Stimulated activated CD4-positive, alpha-beta T cell treated with anti-CD3 and anti-CD28 coated beads, Interleukin-4, amount 100 ng/mL, for 1 hour (primary cell): ENCODE measurements at regions not wholly inside any gene's neighbourhood (a gene's known extent, or its start where the extent isn't known, plus 50 kb on each side); places are given as distances from the start of the nearest gene placed in this dataset.

Experiments
- DNase-seq: peaks from one replicate; pipeline ENCODE4 v3.0.0-alpha.2; 2020

DNA sequence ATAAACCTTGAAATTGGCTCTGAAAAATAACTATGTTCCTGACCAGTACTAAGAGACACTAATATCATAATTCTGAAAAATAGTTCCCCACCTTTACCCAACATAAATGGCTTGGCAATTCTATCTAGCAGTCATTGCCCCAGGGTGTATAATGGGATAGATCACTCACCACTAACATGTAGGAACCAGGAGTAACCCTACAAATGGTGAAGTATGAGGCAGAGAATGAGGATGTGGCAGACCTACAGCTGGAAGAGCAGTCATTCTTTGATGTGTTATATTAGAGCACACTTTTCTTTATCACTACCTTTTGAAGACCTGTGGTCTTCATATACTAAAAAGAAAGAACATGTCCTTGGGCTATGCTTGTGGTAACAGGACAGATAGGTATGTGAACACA, 136.5 kb upstream of the SYNDIG1 start:
- DNase-seq, result no peak

- DNase-seq, result no peak
Observed at GRCh38 chr20:24331939-24332338, 137.5 kb upstream of the SYNDIG1 start.

- DNase-seq, result no peak
Observed at GRCh38 chr20:24328901-24329300, 140.5 kb upstream of the SYNDIG1 start.

DNA sequence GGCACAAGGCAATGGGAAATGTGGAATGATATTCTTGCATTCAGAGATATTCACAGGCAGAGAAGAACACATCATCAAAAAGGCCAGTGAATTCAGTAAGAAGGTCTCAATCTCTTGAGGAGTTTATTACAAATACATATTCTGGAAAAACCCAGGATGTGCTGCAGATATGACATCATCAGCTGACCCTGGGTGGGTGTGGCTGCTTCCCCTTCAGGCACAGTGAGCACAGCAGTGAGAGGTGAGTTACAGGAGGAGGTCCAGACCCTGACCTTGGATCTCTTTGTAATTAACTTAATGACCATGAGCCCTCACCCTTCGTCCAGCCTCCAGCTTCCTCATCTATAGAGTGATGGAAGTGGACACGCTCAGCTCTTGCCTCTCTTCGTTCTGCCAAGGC, 147.5 kb upstream of the SYNDIG1 start:
- no peak for DNase-seq

GRCh38 chr20:24318569-24319352, 150.7 kb upstream of the SYNDIG1 start:
- DNase-seq, result no peak

- DNase-seq, result no peak
Observed at GRCh38 chr20:24317224-24317623, 152.2 kb upstream of the SYNDIG1 start.

DNA sequence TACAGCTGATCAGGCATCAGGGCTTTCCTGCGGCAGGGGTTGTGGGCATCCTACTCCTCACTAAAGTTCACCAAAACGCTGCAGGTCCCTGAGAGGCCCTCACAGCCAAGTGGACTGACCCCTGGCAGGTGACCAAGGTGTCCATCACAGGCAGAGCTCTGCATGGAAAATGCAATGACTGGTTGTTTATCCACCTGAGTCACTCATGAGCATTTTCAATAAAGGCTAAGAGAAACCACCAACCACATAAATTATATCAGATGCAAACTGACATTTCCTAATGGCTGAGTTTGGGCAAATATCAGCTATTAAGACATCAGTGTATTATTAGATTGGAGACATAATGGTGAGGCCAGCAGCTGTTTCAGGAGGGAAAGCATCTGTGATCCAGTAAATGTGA, 152.7 kb upstream of the SYNDIG1 start:
- no peak for DNase-seq

DNA sequence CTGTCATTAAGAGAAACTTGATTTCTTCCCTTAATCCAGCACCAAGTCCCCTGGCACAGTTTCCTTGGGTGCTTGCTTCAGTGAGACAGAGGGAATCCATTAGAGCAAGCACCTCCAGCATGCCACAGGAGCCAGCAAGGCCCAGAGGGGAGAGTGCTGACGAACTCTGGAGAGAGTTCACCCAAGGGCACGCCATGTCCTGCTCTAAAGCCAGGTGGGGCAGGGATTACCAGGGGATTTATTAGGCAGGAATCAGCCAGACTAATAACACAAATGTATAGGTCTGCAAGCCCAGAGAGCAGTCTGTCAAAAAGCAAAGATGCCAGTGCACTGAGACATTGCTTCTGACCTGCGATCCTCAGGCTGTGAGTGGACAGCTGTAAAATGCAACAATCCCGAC, 155.4 kb upstream of the SYNDIG1 start:
- no peak for DNase-seq

DNA sequence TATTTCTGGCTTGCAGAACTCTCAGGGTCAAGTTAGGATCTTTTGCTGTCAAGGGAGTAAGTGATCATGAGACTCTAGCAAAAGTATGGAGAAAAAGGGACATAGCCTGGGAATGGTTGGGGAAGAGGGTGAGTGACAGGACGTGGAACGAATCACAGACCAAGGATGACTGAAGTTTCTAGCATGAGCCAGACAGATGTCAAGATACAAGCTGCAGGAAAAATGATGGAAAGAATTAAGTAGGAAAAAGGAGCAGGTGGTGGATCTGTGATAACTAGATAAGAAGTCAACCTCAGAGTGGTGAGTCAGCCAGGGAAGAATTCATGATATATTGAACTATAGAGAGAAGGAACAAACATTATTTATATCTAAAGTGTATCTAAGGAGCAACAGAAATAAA, 159.8 kb upstream of the SYNDIG1 start:
- DNase-seq, result no peak

- DNase-seq, result no peak
Observed at GRCh38 chr20:24305371-24305770, 164.1 kb upstream of the SYNDIG1 start.

GRCh38 chr20:24304291-24304690, 165.1 kb upstream of the SYNDIG1 start:
- no peak for DNase-seq

DNA sequence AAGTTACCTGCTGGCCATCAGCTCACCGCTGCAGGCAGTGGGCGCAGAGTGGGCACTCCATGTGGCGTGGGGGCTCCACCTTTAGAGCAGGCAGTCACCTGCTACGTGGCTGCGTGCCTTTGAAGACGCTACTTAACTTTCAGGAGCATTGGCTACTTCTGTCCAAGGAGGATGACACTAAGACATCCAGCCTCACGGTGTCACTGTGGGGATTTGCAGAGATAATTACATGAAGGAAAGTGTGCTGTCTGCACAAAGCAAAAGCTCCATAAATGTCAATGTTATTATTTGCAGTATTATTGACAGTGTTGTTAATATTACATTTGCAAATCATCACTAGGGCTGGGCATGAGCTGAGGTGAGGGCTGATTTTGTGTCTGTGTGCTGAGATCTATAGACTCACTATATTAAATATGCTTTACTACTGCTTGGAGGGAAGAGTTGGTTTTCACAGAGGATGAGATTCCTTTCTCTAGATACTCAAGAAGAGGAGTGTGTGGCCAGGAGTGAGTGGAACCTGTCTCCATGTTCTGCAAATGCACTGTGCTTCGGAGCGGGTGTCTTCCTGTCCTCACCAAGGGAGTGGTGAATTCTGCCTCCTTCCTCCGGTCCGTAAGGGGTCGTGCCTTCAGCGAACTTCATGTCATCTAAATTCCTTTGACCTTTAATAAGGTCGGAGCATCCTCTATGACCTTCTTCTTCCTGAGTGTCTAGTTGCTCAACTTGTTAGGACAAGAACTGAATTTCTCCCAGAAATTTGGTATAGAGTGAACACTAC, 165.8 kb upstream of the SYNDIG1 start:
- DNase-seq, result no peak

DNA sequence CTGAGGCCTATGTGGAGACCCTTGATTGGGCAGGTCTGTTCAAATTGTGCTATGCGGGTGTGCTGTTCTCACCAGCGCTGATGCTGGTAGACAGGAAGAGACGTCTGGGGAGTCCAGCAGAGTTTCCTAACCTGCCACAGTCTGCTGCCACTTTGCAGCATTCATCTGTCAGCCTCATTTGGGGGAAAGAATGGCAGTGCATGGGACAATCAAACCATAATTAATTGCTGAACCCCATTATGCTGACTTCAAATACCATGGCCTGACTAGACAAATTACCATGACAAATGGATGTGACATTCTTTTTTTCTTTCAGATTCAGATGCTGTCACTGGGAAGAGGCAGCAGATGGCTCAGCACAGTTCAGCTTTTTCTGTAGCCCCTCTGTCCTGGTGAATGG, 171.4 kb upstream of the SYNDIG1 start:
- no peak for DNase-seq

GRCh38 chr20:24296477-24297261, 172.8 kb upstream of the SYNDIG1 start:
- DNase-seq, result no peak

DNA sequence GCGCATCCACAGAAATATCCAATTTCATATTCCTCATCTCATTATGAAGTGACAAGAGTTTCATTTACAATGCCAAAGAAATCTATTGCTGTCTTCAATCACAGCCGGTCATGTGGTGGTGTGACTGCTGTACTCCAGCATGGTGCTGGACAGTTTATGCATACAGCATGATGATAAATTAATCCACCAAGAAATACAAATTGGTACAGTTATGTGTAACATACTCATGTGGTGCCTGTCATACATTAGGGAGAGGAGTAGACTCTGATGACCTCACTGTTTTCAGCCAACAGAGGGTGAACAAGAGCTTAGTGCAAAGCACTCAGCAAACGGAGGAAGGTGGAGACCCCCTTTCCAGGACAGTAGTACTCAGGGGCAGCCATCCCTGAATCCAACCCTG, 178.4 kb upstream of the SYNDIG1 start:
- no peak for DNase-seq

DNA sequence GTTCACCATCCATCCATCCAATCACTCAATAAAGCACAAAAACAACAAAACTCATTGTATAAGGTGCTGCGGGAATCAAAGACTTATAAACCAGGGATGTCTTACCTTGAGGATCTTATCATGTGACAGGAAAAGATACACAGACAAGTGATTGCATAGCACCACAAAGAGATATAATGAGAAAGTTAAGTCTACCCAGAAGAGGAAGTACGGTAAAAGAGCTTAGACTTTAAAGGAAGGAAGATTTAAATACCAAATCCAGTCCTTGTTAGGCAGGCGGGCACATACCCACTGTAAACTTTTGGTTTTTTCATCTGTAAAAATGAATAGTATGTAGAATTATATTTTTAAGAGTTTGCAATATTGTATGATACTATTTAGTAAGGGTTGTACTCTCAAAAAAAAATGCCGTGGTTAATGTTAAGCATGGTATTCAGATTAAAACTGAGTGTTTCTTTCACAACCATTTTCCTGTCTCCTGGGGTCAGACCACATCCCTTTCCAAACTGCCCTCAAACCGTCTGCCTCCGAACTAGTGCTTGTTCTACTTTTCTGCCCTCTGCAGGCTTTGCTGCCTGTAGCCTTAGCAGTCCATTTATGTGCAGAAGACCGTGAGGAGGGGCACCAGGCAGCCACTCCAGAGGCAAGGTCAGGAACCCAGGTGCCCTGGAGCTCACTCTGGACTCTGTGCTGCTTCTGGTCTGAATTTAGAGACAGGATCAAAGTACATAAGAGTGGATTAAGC, 179.5 kb upstream of the SYNDIG1 start:
- no peak for DNase-seq

GRCh38 chr20:24283186-24283585, 186.2 kb upstream of the SYNDIG1 start:
- no peak for DNase-seq

- DNase-seq, result no peak
Observed at GRCh38 chr20:24277196-24277595, 192.2 kb upstream of the SYNDIG1 start.

DNA sequence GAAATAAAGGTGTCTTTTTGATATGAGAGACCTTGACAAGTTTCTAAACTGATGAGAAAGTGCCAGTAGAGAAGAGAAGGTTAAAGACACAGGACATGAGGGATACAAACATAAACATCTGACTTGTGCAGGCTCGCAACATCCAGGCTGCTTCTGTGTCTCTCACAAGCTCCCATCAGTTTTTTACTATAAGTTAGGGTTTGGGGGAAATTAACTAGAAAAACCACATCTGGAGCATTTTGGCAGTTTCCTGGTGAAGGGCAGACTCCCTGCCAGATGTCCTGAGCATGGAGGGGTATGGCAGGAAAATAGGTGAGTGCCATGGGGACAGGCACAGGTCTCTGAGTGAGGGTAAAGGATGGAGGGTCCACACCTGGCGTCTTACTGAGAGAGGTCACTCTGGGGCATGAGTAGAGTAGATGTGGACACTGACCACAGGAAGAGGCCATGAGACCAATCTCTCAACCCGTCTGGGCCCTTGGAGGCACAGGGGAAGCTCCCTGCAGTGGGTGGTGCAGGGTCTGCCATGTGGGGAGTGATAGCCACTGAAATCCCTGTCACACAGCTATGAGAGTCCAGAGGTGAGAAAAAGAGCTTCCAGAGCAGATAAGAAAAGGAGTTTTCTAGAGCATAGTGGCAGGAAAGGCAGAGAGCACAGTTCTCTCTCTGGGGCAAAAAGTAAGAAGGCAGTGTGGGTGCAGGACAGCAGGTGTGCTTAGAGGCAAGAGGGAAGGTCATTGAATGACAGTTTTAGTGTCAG, 193.3 kb upstream of the SYNDIG1 start:
- DNase-seq, result no peak

- DNase-seq, result no peak
Observed at GRCh38 chr20:24273251-24273650, 196.2 kb upstream of the SYNDIG1 start.

DNA sequence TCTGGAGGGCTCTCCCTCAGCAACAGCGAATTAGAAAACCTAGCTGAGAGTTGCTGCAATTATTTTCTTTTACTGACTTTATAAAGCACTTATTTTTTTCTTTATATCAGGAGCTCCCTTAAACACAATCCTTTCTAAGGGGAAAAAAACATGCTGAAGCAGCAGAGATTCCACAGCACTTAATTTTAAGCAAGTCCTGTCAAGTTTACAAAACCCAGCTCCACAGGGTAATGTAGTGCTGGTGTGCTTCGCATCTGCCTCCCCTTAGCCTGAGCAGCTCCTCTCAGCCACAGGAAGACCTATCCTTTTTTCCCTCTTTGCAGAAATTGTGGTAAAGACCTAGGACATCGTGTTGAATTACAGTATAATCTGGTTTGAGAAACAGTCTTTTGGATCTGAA, 208.1 kb upstream of the SYNDIG1 start:
- DNase-seq, result no peak

DNA sequence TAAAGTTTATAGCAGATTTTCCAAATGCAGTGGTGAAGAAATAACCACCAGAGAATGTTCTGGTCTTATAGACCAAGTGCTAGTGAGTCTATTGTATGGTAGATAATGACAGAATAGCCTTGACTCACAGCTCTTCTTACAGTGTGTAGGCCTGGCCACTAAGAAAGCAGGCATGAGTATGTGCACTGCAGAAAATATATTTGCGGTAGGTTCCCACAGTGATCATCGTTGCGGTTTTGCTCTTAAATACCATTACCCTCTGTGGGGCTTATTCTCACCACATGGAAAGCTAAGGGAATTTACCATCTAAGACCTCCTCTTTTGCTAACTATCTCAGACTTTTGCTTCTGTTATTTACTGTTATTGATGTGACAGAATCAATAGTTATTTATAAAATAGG, 212.3 kb upstream of the SYNDIG1 start:
- no peak for DNase-seq
